Middle frontal gyrus (tissue), 1 donor: ENCODE measurements at regions not wholly inside any gene's neighbourhood (a gene's known extent, or its start where the extent isn't known, plus 50 kb on each side); places are given as distances from the start of the nearest gene placed in this dataset.

ENCODE experiments used
- DNase-seq: peaks from one replicate; pipeline ENCODE4 v3.0.0-alpha.2; 2015; ENCODE audit warnings: low spot score; ENCODE audit errors: extremely low spot score

DNA sequence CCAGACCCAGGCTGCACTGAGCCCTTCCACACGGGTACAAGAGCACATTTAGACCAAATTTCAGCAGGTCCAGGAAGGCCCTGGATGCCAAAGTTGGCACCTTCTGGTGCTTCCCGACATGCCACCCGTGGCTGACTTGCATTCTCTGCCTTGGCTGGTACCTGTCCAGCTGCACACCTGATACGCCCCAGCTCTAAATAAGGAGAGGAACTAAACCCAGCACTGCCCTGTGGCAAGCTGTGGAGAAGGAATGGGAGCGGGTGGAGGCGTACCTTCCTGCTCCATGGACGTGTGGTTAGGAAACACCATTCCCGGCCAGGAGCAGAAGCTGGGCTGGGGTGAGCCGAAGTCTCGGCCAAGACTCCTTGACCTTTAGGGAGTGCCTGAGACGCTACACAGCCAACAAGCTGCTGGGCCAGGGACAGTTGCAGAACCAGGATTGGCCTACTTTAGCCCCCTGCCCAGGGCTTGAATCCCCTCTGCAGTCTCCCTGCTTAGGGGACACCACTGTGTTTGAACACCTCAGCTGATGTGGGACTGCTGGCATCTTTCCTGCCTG, 86.5 kb upstream of the TAF1B start:
- DNase-seq: no peak

DNA sequence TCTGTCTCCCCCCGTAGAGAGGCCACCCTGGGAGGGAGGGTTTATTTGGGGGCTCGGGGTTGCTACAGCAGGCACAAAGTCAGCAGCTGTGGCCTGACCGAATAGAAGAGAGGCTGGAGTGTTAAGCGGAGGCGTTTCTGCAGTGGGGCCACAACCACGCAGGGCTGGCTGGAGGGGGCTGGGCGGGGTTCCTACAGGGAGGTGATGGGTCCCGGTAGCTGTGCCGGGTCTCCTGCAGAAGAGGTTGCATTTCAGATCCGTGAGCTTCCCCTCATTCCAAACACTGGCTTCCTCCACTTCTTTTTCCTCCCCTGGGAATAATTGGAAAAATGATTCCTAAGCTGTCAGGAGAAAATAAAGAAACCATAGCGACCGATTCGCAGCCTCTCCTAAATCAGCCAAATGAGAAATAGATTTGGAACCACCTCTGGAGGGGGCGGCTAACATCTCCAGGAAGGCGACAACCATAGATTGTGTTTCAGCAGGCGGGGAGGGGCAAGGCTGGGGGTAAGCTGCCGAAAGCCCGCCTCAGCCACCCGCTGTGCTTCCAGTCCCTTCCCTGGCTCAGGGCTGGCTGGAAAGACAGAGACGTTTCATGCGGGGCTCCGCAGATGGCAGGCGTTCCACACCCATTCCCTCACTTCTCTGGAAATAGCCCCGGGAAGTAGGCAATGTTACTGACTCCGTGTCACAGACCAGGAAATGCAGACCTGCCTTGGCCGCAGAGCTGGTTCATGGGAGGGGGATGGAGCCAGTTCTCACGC, 85.6 kb upstream of the TAF1B start:
- no peak for DNase-seq

DNA sequence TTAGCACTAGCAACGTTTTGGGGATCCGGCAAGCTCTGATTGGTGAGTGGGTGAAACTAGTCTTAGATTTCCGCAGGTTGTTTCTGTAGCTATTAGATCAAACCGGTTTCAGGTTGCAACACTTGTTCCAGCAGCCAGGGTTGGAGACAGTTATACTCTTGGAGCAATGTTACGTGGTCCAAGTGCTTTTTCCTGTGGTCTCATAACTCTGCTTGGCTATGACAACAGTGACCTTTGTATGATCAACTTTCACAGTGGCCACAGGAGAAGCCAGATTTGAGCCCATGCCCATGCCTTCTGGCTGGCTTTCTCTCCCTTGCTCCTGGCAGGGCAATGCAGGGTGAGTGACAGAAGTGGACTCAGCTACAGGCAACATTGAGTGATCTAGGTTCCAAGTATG, 84.5 kb upstream of the TAF1B start:
- DNase-seq: no peak

DNA sequence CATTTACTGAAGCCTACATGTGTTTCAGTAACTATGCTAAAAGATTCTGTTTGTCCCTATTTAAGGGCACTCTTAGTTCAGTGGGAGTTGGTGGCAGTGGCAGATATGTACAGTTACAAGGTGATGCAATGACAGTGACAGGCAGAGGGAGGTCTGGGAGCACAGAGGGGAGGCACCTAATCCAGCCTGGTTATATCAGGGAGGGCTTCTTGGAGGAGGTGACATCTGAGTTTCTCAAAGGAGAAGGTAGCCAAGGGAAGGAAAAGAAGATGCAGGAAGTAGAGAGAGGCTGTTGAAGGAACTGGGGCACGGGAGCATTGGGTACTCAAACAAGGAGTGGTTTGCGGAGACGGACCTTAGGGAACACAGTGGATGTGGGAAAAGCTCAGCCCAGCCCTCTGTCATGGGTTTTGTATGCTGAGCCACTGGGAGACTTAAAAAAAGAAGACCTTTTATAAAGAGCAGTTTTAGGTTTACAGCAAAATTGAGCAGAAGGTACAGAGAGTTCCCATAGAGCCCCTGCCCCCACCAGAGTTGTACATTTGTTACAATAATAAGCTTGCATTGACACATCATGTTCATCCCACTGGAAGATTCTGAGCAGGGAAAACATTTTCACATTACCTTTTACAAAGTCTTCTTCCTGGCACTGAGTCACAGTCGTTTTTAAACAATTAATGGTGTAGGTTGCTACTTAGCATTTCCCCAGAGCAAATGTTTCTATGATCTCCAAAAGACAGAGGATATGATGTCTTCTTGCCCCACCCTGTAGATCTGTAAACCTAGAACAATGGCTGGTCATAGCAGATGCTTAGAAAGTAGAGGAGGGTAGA, 83.0 kb upstream of the TAF1B start:
- no peak for DNase-seq

DNA sequence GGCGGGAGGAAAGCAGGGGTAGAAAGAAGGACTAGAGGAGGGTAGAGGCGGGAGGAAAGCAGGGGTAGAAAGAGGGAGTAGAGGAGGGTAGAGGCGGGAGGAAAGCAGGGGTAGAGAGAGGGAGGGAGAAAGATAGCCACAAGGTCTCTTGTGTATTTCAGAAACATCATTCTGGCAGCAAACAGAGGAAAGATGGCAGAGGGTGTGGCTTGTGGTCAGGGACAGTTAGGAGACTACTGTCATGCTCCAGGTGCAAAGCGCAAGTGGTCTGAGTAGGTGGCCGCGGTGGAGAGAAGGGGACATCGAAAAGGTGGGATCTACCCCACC, 82.4 kb upstream of the TAF1B start:
- DNase-seq: no peak

DNA sequence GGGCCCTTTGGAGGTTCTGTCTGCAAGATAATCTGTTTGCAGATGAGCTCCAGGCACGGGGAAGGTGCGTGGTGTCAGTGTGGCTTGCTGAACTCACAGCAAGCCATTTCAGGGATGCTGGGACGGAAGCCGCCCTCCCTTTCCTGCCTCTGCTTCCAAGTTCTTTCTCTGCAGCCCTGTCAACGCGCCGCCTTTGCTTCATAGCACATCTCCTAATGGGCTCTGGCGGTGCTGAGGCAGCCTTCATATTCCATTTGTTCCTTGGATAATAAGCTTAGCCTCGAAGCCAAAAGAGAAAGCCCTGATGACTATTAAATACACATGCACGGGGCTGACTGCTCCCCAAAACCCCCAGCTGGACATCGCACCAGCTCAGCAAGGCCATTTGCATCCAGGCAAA, 81.7 kb upstream of the TAF1B start:
- DNase-seq: no peak

DNA sequence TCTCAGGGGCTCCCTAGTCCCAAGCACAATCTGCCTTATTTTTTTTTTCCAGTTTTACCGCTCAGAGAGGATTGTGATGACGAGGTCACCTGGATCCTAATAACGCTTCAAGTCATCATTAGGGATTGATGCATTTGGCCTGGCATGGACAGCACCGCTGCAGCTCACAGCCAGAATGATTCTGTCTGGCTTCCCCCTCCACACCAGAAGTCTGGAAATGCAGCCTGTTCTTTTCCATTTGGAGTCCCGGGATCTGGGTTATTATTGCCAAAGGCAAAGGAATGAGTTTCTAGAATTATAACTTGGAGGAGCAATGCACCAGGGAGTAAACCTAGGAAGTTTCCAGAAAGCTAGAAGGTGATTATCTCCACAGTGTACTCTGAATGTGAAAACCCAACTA, 81.1 kb upstream of the TAF1B start:
- DNase-seq: no peak

DNA sequence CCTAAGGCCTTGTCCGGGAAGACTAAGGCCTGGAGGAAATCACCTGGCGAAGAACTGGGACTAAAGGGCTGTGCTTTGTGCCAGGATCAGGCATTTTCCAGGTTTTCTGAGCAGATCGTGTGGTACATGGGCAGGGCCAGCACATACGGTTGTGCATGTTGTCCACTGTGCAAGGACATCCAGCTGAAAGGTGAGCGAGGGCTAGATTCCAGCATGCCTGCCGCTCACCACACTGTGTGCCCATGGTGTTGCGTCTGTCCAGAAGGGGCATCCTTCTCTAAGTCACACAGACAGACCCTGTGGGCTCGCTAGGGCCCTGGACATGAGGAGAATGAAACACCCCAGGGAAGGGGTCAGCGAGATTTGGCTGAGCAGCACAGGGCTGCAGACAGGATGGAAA, 80.3 kb upstream of the TAF1B start:
- no peak for DNase-seq

DNA sequence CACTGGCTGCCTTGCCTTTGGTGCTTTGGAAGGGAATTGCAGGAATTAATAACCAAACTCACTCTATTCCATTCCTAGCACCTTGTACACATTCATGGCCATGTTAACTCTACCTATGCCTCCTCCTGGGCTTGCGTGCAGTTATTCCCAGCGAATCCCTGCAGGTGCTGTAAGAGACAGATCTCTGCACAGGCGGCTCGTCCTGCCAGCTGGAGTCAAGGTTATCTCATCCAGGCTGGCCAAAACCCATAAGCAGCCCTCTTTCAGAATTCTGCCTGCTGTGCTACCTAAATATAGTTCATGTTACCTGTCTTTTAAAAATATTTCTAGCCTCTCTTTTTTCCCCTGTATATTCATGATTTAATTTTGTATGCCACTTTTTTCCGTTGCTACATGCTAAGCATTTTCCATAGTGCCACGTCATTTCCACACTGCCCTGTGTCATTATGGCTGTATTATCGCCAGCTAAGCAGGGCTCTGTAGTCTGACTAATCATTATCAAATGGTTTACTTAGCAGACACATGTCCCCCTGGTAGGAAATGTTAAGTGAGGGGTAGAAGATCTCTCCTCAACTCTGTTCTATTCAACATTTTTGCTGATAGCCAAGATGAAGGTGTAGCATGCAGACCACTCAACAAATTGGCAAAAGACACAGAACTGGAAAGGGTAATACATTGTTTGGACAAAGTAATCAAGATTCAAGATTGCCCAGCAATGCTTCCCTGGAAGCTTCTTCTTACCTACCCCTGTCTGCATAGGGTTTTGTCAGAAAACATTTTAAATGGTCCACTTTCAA, 79.7 kb upstream of the TAF1B start:
- DNase-seq: no peak

DNA sequence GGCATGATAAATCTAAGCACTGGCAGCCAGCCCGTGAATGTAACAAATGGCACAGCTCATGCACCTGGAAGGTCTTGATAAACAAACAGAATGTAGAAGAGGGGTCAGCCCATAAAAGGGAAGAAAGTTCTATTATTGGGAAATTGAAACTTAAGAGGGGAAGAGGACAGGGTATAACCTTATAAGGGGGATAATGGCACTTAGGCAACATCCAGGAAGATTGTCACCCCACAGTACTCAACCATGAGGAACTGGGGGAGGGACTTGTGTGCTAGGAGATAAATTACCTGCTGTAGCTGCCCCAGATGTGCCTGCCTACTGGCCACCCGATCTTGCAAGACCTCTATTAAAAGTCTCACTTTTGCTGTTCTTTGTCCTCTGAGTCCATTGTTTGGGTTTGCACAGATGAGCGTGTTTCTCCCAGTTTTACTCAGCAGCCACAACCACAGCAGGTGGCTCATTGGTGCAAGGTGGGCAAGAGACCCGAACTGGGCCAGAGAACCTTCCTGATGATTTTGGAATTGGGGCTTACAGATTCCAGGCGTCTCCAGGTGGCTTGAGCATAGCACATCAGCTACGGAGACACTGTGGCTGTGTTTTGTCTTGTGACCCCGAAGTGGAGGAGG, 79.0 kb upstream of the TAF1B start:
- DNase-seq: no peak

DNA sequence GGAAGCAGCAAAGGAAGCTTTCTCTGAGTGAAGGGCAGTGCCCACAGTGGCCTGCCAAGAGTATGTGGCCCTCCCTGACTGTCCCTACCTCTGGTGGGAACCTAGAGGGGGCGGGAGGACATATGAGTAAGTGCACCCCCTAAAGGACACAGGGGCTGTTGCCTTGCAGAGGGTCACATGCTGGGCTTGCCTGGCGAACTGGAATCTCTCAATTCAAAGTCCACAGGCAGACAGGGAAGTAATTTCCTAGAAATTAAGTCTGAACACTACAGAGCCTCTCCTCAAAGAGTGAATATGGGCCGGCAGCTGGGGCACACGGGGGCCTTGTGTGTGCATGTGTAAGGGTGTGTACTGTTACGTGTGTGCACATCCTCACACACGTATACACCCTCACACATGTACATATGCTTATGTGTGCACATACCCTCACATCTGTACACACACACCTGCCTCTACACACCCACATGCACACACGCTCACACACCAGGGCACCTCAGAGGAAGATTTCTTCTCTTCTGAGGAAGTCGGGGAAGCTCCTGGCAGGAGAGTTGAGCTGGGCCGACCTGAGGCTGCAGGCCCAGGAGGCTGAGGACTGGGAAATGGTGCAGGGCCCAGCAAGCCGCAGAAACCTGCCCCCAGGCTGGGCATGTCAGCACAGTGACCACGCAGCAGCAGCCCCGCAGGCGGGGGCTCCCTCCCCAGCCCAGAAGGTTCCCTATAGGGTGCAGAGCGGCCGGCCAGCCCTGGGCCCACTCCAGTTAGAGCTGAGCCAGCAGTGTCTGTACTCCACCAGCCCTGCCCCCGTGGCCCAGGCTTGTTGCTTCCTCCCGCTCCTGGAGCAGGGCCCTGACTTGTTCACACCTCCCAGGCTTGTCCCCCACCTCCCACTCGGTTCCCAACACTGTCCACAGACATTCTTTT, 77.4 kb upstream of the TAF1B start:
- DNase-seq: no peak

DNA sequence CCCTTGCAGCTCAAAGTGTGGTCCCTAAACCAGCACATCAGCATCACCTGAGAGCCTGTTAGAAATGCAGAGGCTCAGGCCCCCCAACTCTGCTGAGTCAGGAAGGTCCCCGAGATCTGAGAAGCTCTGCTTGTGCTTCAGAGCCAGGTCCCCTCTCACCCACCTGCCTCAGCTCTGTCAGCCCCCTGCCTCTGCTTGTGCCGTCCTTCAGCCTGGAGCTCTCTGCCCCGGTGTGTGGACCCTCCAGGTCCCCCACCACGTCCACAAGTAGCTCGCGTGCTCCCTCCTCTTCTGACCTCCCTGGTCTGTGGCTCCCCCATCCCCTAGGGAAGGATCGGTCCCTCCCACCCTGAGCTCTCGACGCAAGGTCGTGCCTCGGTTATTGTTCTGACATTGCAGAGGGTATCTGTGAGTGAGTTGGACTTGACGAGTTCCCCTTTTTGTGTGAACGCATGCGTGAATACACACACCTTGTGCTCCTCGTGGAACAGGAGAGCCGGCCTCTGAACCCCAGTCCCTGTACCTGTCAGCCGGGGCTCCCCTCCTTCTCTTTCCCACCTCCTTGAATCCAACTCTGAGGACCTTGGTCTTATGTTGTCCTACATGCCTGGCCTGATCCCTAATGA, 75.5 kb upstream of the TAF1B start:
- DNase-seq: no peak

DNA sequence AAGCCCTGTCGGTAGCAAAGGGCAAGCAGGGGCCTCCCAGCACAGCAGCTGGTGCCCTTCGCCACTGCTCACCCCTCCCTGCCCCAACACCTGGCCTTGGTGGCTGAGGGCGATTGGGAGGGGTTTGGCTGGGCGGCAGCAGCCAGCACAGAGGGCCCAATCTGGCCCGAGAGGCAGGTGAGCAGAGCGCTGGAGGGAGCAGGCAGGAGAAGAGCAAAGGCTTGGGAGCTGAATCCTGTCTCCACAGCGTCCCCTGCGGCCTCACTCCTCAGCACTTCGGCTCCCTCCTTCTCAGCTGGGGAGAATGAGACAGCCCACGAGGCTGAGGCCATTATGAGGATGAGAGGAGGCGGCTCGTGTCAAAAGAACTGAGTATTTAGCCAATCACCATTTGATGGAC, 74.9 kb upstream of the TAF1B start:
- no peak for DNase-seq

DNA sequence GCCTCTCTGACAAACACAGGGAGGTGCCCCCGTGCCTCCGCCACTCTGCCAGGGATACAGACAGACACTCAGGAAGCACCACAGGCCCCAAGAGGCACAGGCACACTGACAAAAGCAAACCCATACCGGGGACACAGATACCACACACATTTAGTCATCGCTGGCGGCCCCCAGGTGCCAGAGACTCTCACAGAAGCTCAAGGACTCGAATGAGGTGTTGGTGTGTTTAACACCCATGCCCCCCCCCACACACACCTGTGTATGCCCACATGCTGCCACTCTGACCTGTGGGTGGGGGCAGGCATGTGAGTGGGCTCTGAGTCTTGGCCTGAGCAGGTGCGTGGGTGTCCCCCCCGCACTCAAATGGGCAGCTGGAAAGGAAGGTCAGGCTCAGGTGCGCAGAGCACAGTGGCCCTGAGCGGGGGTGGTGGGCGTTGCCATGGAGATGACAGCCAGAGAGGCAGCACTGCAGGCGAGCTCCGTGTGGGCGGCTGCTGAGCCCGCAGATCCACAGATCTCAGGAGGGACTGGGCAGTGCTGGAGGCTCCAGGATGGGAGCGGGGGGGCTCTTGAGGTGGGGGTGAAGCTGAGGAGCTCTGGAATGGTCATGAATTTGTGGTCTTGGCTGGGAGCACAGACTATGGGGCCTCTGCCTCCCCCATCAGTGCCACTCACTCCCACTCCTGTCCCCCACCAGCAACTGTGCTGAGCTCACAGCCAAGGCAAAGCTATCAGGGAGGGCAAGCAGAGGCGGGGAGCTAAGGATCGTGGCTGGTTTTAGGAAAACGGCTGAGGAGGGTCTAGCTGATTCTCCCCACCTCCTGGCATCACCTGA, 73.9 kb upstream of the TAF1B start:
- no peak for DNase-seq

DNA sequence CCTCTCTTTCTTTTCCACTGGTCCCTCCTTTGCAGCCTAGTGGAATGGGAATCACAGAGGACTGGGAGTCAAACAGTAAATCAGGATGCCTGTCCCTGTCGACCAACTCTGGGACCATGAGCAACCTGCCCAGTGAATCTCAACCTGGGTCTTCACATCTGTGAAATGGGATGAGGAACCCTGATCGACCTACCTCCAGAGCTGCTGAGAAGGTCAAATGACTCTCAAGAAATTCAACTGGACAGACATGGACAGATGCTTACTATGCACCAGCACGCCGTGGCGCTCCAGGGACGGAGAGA, 73.3 kb upstream of the TAF1B start:
- DNase-seq: no peak

DNA sequence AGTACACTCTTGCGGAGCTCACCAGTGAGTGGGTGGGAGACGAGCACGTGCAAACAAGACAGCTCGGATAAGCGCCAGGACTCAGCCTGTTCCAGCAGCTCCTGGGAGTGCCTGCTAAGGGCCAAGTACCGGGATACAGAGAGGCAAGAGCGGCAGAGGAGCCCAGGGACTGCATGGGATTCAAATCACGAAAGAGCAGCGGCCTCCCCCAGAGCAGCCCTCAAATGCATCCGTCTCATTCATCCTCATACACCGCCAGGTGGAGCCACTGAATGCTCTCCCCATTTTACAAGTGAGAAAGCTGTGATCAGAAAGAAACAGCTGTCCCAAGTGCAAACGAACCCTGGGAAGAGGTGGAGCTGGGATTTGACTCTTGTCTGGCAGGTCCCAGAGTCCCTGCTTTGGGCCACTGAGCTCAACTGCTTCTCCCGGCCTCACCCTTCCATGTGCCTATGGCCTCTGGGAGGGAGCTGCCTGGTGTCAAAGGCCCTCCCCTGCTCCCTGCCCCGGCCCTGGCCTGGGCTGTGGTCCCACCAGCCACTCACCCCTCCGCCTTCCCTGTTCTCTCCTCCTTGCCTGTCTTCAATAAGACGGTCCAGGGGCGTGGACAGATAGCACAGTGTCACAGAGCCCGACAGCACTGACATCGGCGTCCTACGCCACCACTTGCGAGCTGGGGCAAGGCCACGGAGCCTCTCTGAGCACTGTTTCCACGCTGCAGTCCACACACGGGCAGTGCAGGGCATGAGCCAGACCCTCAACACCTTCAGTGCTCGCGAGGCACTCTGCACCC, 72.8 kb upstream of the TAF1B start:
- peak; percentile 76 for DNase-seq

DNA sequence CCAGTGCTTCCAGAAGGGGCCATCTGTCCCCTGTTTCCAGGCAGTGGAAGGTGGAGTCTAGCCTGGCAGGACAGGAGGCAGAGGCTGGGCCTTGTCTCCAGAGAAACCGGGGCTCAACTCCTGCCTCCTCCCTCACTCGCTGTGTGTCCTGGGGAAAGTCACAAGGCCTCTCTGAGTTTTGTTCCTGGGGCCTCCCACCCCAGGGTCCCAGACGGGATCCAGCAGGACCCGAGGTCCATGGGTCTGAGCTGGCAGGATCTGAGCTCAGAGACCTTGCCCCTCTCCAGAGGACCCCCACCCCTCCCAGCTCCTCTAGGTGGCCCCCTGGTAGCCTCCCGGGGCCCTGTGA, 72.2 kb upstream of the TAF1B start:
- DNase-seq: no peak

DNA sequence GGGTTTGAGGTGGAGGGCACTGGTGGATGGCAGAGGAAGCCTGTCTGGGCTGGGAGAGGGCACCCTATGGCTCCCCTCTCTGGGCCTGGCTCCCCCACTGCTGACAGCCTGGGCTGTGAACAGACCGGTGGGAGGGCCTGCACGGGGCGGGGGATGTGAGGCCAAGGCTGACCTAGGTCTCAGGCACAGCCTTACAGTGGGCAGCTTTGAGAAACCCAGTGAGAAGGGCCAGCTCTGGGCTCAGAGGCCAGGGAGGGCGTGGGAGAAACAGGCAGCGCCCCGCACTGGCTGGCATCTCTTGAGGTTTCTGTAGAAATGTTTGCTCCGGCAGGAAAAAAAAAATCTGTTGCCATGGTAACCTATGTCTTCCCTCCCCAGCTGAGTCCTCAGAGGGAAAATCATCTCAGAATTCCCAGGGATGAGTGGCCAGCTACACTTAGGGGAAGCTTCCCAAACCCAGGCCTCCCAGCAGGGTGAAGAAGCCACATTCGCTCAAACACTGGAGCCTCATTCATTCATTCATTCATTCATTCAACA, 71.7 kb upstream of the TAF1B start:
- peak; percentile 50 for DNase-seq
